Body of pancreas (tissue), 4 donors: ENCODE measurements at regions not wholly inside any gene's neighbourhood (a gene's known extent, or its start where the extent isn't known, plus 50 kb on each side); places are given as distances from the start of the nearest gene placed in this dataset.

Experiments used
- CTCF ChIP-seq, 7 experiments: fragments of 450-650 bp in 4 of 7; fragments of 200-600 bp in 3 of 7; sonication (generic) in 3 of 7; IDR thresholded peaks; one replicate each; pipeline ENCODE4 v1.5.1; 2016 to 2019; ENCODE audit warnings: antibody characterized with exemption in 7 of 7
- POLR2A ChIP-seq, 3 donors: fragments of 450-650 bp; IDR thresholded peaks; one replicate each; pipeline ENCODE4 v1.6.1; 2016; ENCODE audit warnings: antibody characterized with exemption in 3 of 3, mild to moderate bottlenecking in 2 of 3

- TF ChIP-seq CTCF (IDR thresholded peaks at IDR 0.05) (no peak), POLR2A (IDR thresholded peaks at IDR 0.05) (no peak)
Observed at GRCh38 chr9:126051446-126052130, 275.0 kb upstream of the MVB12B start.
